ENCODE measurements at regions not wholly inside any gene's neighbourhood (a gene's known extent, or its start where the extent isn't known, plus 50 kb on each side); places are given as distances from the start of the nearest gene placed in this dataset.

GRCh38 chr18:22545066-22545760, 127.5 kb upstream of the CTAGE1 start:
- no peak for DNase-seq

GRCh38 chr18:22546905-22547570, 129.3 kb upstream of the CTAGE1 start:
- no peak for DNase-seq

GRCh38 chr18:22547807-22548561, 130.3 kb upstream of the CTAGE1 start:
- no peak for DNase-seq

GRCh38 chr18:22549260-22549937, 131.7 kb upstream of the CTAGE1 start:
- DNase-seq = no peak

- no peak for DNase-seq
Measured at GRCh38 chr18:22550366-22550765, 132.7 kb upstream of the CTAGE1 start.

GRCh38 chr18:22550861-22551260, 133.1 kb upstream of the CTAGE1 start:
- DNase-seq = no peak

GRCh38 chr18:22551536-22552151, 133.9 kb upstream of the CTAGE1 start:
- DNase-seq = no peak

GRCh38 chr18:22552254-22552653, 134.5 kb upstream of the CTAGE1 start:
- no peak for DNase-seq

- DNase-seq = no peak
Measured at GRCh38 chr18:22552899-22553460, 135.3 kb upstream of the CTAGE1 start.

- no peak for DNase-seq
Measured at GRCh38 chr18:22556222-22557167, 138.8 kb upstream of the CTAGE1 start.

GRCh38 chr18:22557168-22557941, 139.6 kb upstream of the CTAGE1 start:
- no peak for DNase-seq

GRCh38 chr18:22558945-22559385, 141.2 kb upstream of the CTAGE1 start:
- peak in 1 of 2 experiments; percentile 24 for DNase-seq

GRCh38 chr18:22559414-22560274, 141.9 kb upstream of the CTAGE1 start:
- DNase-seq = peak; percentile 33 to 70

GRCh38 chr18:22560275-22560610, 142.5 kb upstream of the CTAGE1 start:
- no peak for DNase-seq

- DNase-seq = no peak
Measured at GRCh38 chr18:22560797-22561196, 143.1 kb upstream of the CTAGE1 start.

GRCh38 chr18:22563164-22563583, 145.5 kb upstream of the CTAGE1 start:
- peak; percentile 50 to 71 for DNase-seq

GRCh38 chr18:22564036-22564435, 146.3 kb upstream of the CTAGE1 start:
- no peak for DNase-seq

GRCh38 chr18:22566703-22567420, 149.1 kb upstream of the CTAGE1 start:
- DNase-seq = no peak

GRCh38 chr18:22567794-22568193, 150.1 kb upstream of the CTAGE1 start:
- no peak for DNase-seq
